Mesendoderm (in vitro differentiated cells): ENCODE measurements at regions not wholly inside any gene's neighbourhood (a gene's known extent, or its start where the extent isn't known, plus 50 kb on each side); places are given as distances from the start of the nearest gene placed in this dataset.

ENCODE experiments used
- DNase-seq: peaks from one replicate; pipeline ENCODE4 v3.0.0; 2013
- H2AK5ac ChIP-seq: 2 replicates; pipeline ENCODE4 v1.6.1; 2013; ENCODE audit warnings: low read length, inconsistent platforms
- H2BK120ac ChIP-seq: 2 replicates; pipeline ENCODE4 v1.6.1; 2013; ENCODE audit warnings: low read depth, mild to moderate bottlenecking, low read length, moderate library complexity, mixed read lengths
- H2BK15ac ChIP-seq: replicated peaks from 2 replicates; pipeline ENCODE4 v1.6.1; 2013; ENCODE audit warnings: low read depth, mild to moderate bottlenecking, moderate library complexity
- H2BK5ac ChIP-seq: 2 replicates; pipeline ENCODE4 v1.6.1; 2013; ENCODE audit warnings: low read length, inconsistent platforms
- H3K18ac ChIP-seq: 2 replicates; pipeline ENCODE4 v1.6.1; 2013; ENCODE audit warnings: mild to moderate bottlenecking, low read length, mixed read lengths
- H3K23ac ChIP-seq: one replicate; pipeline ENCODE4 v1.6.1; 2013; ENCODE audit warnings: low read length
- H3K27ac ChIP-seq: 2 replicates; pipeline ENCODE4 v1.5.1; 2013; ENCODE audit warnings: low read depth, mild to moderate bottlenecking, inconsistent platforms, low read length, moderate library complexity
- H3K27me3 ChIP-seq: 2 replicates; pipeline ENCODE4 v1.6.1; 2013; ENCODE audit warnings: low read length, control low read depth, mild to moderate bottlenecking, inconsistent platforms; ENCODE audit not compliant: insufficient read depth, poor library complexity
- H3K36me3 ChIP-seq: 2 replicates; pipeline ENCODE4 v1.6.1; 2013; ENCODE audit warnings: low read length, inconsistent platforms; ENCODE audit not compliant: control insufficient read depth, insufficient read depth
- H3K4ac ChIP-seq: one replicate; pipeline ENCODE4 v1.6.1; 2013; ENCODE audit warnings: low read depth, mild to moderate bottlenecking, low read length, moderate library complexity
- H3K4me1 ChIP-seq: 2 replicates; pipeline ENCODE4 v1.6.1; 2013; ENCODE audit warnings: low read depth, low read length, inconsistent platforms; ENCODE audit not compliant: control insufficient read depth
- H3K4me2 ChIP-seq: 2 replicates; pipeline ENCODE4 v1.6.1; 2013; ENCODE audit warnings: low read length
- H3K4me3 ChIP-seq: 2 replicates; pipeline ENCODE4 v1.5.1; 2013; ENCODE audit warnings: mild to moderate bottlenecking, low read length
- H3K56ac ChIP-seq: one replicate; pipeline ENCODE4 v1.6.1; 2013; ENCODE audit warnings: low read length
- H3K79me1 ChIP-seq: 2 replicates; pipeline ENCODE4 v1.6.1; 2013; ENCODE audit warnings: low read length, inconsistent platforms
- H3K79me2 ChIP-seq: 2 replicates; pipeline ENCODE4 v1.6.1; 2013; ENCODE audit warnings: mild to moderate bottlenecking, low read length; ENCODE audit not compliant: control insufficient read depth, insufficient read depth
- H3K9ac ChIP-seq: 2 replicates; pipeline ENCODE4 v1.6.1; 2013; ENCODE audit warnings: low read length, inconsistent platforms
- H4K5ac ChIP-seq: one replicate; pipeline ENCODE4 v1.6.1; 2013; ENCODE audit warnings: low read length
- H4K8ac ChIP-seq: one replicate; pipeline ENCODE4 v1.6.1; 2013; ENCODE audit warnings: low read depth, mild to moderate bottlenecking, control low read depth, low read length, moderate library complexity
- WGBS: extraction: QIAGEN DNeasy Blood & Tissue Kit; methylation state at CpG from one replicate; pipeline ENCODE4 v1.1.7; 2013; ENCODE audit warnings: low lambda C conversion rate, missing lambda C conversion rate; ENCODE audit not compliant: insufficient coverage; ENCODE audit errors: extremely low coverage; 5-methylcytosine and 5-hydroxymethylcytosine counted together

DNA sequence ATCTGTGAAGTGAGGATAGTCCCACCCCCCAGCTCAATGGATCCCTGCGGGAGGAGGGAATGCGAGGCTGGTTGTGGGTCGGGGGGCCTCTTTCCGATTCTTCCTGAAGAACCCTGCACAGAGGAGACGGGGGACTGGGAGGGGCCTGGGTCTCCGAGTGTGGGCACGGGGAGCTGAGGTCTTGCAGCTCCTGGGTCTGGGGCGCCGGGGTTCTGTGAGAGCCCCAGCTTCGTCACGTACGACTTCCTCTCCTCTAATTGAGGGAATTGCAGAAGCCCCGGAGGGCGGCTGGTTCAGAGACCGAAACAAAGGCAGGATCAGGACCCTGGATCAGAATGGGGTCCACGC is 66.6 kb downstream of the DIO3 start:
- H2BK5ac ChIP-seq, result no peak overlapping the region
- H3K27ac ChIP-seq, result no peak overlapping the region
- H2AK5ac ChIP-seq, result no peak overlapping the region
- H2BK15ac ChIP-seq, result no peak overlapping the region
- H3K4ac ChIP-seq, result peak overlapping the region; percentile 40
- H3K4me1 ChIP-seq, result peaks cover 5% of the 10 kb centered on the region
- H3K79me2 ChIP-seq, result no peaks in the 10 kb centered on the region
- no peak overlapping the region for H3K23ac ChIP-seq
- no CpG with 5 or more reads among the region's 16 CpGs for WGBS
- H3K18ac ChIP-seq, result no peak overlapping the region
- no peaks in the 10 kb centered on the region for H3K36me3 ChIP-seq
- no peak overlapping the region for H3K4me2 ChIP-seq
- H3K79me1 ChIP-seq, result no peaks in the 10 kb centered on the region
- DNase-seq, result no peak
- no peak overlapping the region for H4K5ac ChIP-seq
- H3K9ac ChIP-seq, result no peak overlapping the region
- peak overlapping the region; percentile 25 for H3K56ac ChIP-seq
- no peak overlapping the region for H4K8ac ChIP-seq
- no peak overlapping the region for H3K4me3 ChIP-seq
- H2BK120ac ChIP-seq, result no peak overlapping the region
- H3K27me3 ChIP-seq, result no peaks in the 10 kb centered on the region

DNA sequence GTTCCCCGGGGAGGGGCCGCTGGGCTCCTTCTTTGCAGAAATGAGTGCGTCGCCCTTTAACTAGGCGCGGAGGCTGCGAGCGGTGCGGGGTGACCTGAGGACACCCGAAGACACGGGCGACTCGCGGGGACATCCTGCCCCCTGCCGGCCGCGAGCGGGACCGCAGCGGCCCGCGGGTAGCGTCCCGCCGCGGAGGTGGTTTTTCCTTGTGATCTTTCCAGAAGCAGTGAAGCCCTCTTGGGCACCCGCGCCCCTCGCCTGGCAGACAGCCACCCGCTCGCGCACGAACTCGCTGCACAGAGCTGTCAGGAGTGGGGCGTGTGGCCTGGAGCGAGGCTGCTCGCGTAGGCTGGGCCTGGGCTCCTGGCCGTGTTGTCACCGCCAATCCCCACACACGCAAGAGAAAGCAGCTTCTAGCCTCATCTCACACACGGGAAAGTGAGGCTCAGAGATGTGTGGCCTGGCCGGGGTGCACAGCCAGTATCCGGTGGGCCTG is 67.2 kb downstream of the DIO3 start:
- Histone ChIP-seq H3K79me2 (no peaks in the 10 kb centered on the region), H3K23ac (peak overlapping the region; percentile 99), H3K4me1 (peaks cover 5% of the 10 kb centered on the region), H3K18ac (no peak overlapping the region), H4K5ac (no peak overlapping the region), H3K27ac (no peak overlapping the region), H4K8ac (no peak overlapping the region), H2BK5ac (peak overlapping the region; percentile 90), H3K27me3 (no peaks in the 10 kb centered on the region), H3K4me2 (no peak overlapping the region), H3K9ac (peak overlapping the region; percentile 70), H3K4ac (peak overlapping the region; percentile 5), H3K4me3 (no peak overlapping the region), H3K79me1 (no peaks in the 10 kb centered on the region), H3K36me3 (no peaks in the 10 kb centered on the region), H2BK120ac (no peak overlapping the region), H2AK5ac (no peak overlapping the region), H3K56ac (peak overlapping the region; percentile 91), H2BK15ac (no peak overlapping the region)
- peak; percentile 77 for DNase-seq
- WGBS, result no CpG with 5 or more reads among the region's 44 CpGs

DNA sequence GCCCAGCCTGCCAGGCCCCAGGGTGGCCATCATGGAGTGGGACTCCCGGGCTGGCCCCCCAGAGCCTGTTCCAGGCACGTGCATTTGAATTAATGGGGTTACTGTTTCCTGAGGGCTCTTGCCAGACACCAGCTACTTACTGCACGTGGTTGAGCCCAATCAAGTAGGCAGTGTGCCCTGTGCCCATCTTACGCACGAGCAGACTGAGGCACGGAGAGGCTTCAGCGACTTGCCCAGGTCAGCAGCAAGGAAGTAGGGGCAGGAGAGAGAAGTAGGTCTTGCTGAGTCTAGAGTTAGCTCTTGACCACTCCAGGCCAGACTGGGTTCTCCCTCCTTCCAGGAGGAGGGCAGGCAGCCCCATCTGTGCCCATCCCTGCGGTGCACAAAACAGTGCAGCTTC is 67.7 kb downstream of the DIO3 start:
- no peak overlapping the region for H4K8ac ChIP-seq
- H3K27ac ChIP-seq, result no peak overlapping the region
- H3K36me3 ChIP-seq, result no peaks in the 10 kb centered on the region
- H3K23ac ChIP-seq, result peak overlapping the region; percentile 6
- peak overlapping the region; percentile 70 for H3K9ac ChIP-seq
- H3K4me3 ChIP-seq, result no peak overlapping the region
- no CpG with 5 or more reads among the region's 8 CpGs for WGBS
- H4K5ac ChIP-seq, result no peak overlapping the region
- peak overlapping the region; percentile 80 for H2AK5ac ChIP-seq
- peak overlapping the region; percentile 91 for H3K56ac ChIP-seq
- DNase-seq, result no peak
- H3K4me1 ChIP-seq, result peaks cover 3% of the 10 kb centered on the region
- peak overlapping the region; percentile 5 for H3K4ac ChIP-seq
- H3K27me3 ChIP-seq, result no peaks in the 10 kb centered on the region
- H3K79me1 ChIP-seq, result no peaks in the 10 kb centered on the region
- H2BK15ac ChIP-seq, result no peak overlapping the region
- H3K79me2 ChIP-seq, result no peaks in the 10 kb centered on the region
- no peak overlapping the region for H2BK5ac ChIP-seq
- no peak overlapping the region for H2BK120ac ChIP-seq
- no peak overlapping the region for H3K4me2 ChIP-seq
- no peak overlapping the region for H3K18ac ChIP-seq

DNA sequence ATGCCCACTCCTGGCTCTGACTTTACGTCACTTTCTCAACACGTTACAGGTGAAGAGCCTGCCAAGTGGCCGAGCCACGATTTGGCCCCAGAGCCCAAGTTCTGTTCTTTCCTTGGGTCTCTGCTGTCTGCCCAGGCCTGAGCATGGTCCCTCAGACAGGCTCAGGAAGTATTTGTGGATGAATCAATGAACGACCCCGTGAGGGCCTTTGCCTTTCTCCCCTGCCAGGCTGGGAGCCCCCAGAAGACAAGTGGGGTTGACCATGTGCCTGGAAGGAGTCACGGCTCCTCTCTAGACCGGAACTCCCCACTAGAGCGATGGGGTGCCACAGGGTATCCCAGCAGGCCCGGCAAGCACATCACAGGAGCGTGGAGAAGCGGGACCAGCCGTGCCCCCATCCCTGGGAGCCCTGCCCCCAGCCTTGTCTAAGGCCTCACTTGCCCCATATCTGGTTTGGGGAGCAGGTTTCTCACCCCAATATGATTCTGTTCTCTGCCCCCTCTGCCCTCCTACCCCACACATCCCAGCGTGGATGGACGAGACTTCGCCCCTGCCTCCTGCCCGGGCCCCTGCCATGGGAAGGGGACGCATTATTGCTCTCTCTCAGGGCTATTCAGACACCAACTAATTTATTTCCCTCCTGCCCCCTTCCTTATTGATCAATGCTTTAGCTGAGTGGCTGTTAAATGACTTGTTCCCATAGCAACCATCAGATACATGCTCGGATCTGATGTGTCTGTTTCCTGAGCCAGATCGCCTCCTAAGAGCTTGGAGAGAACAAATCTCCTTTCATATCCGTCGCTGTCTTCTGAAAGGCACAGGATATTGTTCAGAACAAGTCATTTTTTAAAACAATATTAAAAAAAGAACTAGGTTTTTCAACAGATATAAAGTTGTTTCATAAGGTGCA is 69.0 kb downstream of the DIO3 start:
- DNase-seq, result peak; percentile 40
- no CpG with 5 or more reads among the region's 22 CpGs for WGBS
- H3K4ac ChIP-seq, result no peak overlapping the region
- no peak overlapping the region for H2BK15ac ChIP-seq
- H3K27ac ChIP-seq, result no peak overlapping the region
- no peaks in the 10 kb centered on the region for H3K79me2 ChIP-seq
- no peaks in the 10 kb centered on the region for H3K36me3 ChIP-seq
- H3K4me2 ChIP-seq, result no peak overlapping the region
- H3K79me1 ChIP-seq, result no peaks in the 10 kb centered on the region
- no peak overlapping the region for H3K56ac ChIP-seq
- no peak overlapping the region for H4K8ac ChIP-seq
- H2AK5ac ChIP-seq, result no peak overlapping the region
- no peaks in the 10 kb centered on the region for H3K27me3 ChIP-seq
- no peak overlapping the region for H3K18ac ChIP-seq
- no peak overlapping the region for H3K4me3 ChIP-seq
- no peak overlapping the region for H3K9ac ChIP-seq
- no peak overlapping the region for H3K23ac ChIP-seq
- no peak overlapping the region for H4K5ac ChIP-seq
- no peak overlapping the region for H2BK120ac ChIP-seq
- no peak overlapping the region for H2BK5ac ChIP-seq
- no peaks in the 10 kb centered on the region for H3K4me1 ChIP-seq

DNA sequence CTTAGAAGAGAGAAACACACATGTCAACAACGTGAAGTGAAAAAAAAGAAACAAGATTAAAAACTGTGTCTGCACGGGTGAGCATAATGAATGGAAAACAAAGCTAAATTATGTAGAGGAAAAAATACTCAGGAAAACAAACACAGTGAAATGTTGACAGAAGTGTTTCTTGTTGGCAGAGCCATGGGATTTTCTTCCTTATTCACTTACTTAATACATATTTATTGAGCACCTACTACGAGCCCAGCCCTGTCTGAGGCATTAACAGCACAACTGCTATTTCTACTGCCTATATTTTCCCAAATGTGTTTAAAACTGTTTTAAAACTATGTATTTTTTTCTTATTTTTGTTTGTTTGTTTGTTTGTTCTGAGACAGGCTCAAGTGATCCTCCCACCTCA is 69.9 kb downstream of the DIO3 start:
- H3K4ac ChIP-seq, result no peak overlapping the region
- no peaks in the 10 kb centered on the region for H3K27me3 ChIP-seq
- no peak overlapping the region for H3K27ac ChIP-seq
- H3K23ac ChIP-seq, result no peak overlapping the region
- H4K5ac ChIP-seq, result no peak overlapping the region
- H2AK5ac ChIP-seq, result no peak overlapping the region
- H3K4me1 ChIP-seq, result no peaks in the 10 kb centered on the region
- H2BK5ac ChIP-seq, result no peak overlapping the region
- H2BK15ac ChIP-seq, result no peak overlapping the region
- H3K79me1 ChIP-seq, result no peaks in the 10 kb centered on the region
- no peak overlapping the region for H3K9ac ChIP-seq
- H3K4me2 ChIP-seq, result no peak overlapping the region
- no peak overlapping the region for H3K56ac ChIP-seq
- no peak for DNase-seq
- no peak overlapping the region for H3K4me3 ChIP-seq
- H2BK120ac ChIP-seq, result no peak overlapping the region
- no peak overlapping the region for H3K18ac ChIP-seq
- no peaks in the 10 kb centered on the region for H3K36me3 ChIP-seq
- no peaks in the 10 kb centered on the region for H3K79me2 ChIP-seq
- no CpG with 5 or more reads among the region's 3 CpGs for whole genome bisulfite sequencing
- H4K8ac ChIP-seq, result no peak overlapping the region
